PC-9 (cell line): ENCODE measurements at regions not wholly inside any gene's neighbourhood (a gene's known extent, or its start where the extent isn't known, plus 50 kb on each side); places are given as distances from the start of the nearest gene placed in this dataset.

ENCODE experiments used
- BruUV-seq: library from RNA; stranded (reverse); fragments of 400-500 nt; replicated peaks from 2 replicates; lab custom pipeline; 2021; lab: Mats Ljungman, UMichigan
- CTCF ChIA-PET: fragments of 300-600 bp; sonication (Branson Sonifier 250); formaldehyde crosslinking; loops from one replicate; lab custom pipeline; 2022; ENCODE audit warnings: antibody characterized with exemption; lab: Charles Lee
- POLR2A ChIA-PET: fragments of 300-600 bp; sonication (Branson Sonifier 250); formaldehyde crosslinking; loops from one replicate; lab custom pipeline; 2022; ENCODE audit warnings: antibody characterized with exemption; ENCODE audit not compliant: unreplicated experiment; lab: Charles Lee
- DNase-seq, 2 experiments: peaks; one replicate each; pipeline versions ENCODE4 v3.0.0 to v3.0.0-alpha.2; 2015 to 2022; ENCODE audit warnings: mixed read lengths in 1 of 2
- H2AFZ ChIP-seq: fragments of 200-600 bp; sonication (generic); 2 replicates; pipeline ENCODE4 v1.8.1; 2017; ENCODE audit warnings: antibody characterized with exemption
- H3F3A ChIP-seq: fragments of 200-600 bp; sonication (generic); 2 replicates; pipeline ENCODE4 v1.8.1; 2017; ENCODE audit warnings: antibody characterized with exemption, mild to moderate bottlenecking, low read depth; ENCODE audit not compliant: insufficient read depth
- H3K27ac ChIP-seq: fragments of 200-600 bp; sonication (generic); 2 replicates; pipeline ENCODE4 v1.6.1; 2016; ENCODE audit warnings: mixed run types
- H3K27me3 ChIP-seq: fragments of 200-600 bp; sonication (generic); 2 replicates; pipeline ENCODE4 v1.6.1; 2016; ENCODE audit warnings: low read depth, mixed run types; ENCODE audit not compliant: insufficient read depth
- H3K36me3 ChIP-seq: fragments of 200-600 bp; sonication (generic); 2 replicates; pipeline ENCODE4 v1.6.1; 2016; ENCODE audit warnings: low read depth, mixed run types
- H3K4me1 ChIP-seq: fragments of 200-600 bp; sonication (generic); replicated peaks from 2 replicates; pipeline ENCODE4 v1.6.1; 2016; ENCODE audit warnings: mixed run types; ENCODE audit not compliant: insufficient read depth
- H3K4me2 ChIP-seq: fragments of 200-600 bp; sonication (generic); 2 replicates; pipeline ENCODE4 v1.6.1; 2017; ENCODE audit warnings: mixed run types
- H3K4me3 ChIP-seq: fragments of 200-600 bp; sonication (generic); 2 replicates; pipeline ENCODE4 v1.6.1; 2016; ENCODE audit warnings: mixed run types
- H3K79me2 ChIP-seq: fragments of 200-600 bp; sonication (generic); 2 replicates; pipeline ENCODE4 v1.6.1; 2017; ENCODE audit warnings: low read depth, mixed run types
- H3K9me2 ChIP-seq: fragments of 200-600 bp; sonication (generic); 2 replicates; pipeline ENCODE4 v1.8.1; 2017; ENCODE audit warnings: mild to moderate bottlenecking; ENCODE audit not compliant: insufficient read depth
- H3K9me3 ChIP-seq: fragments of 200-600 bp; sonication (generic); 2 replicates; pipeline ENCODE4 v1.8.1; 2016; ENCODE audit warnings: low read depth; ENCODE audit not compliant: insufficient read depth
- H4K20me1 ChIP-seq: fragments of 200-600 bp; sonication (generic); 2 replicates; pipeline ENCODE4 v1.8.1; 2017; ENCODE audit not compliant: insufficient read depth
- EZH2 ChIP-seq: fragments of 200-600 bp; sonication (generic); IDR thresholded peaks from 2 replicates; pipeline ENCODE4 v1.8.0; 2017; ENCODE audit warnings: antibody characterized with exemption, low read depth
- intact Hi-C: fragments of 100-400 bp; cut with micrococcal nuclease; formaldehyde crosslinking; loops from one replicate; pipeline ENCODE4 v1.10.0; 2022; ENCODE audit not compliant: unreplicated experiment
- TF ChIP-seq, protein P1 (sequence below): fragments of 200-600 bp; sonication (generic); conservative IDR thresholded peaks from 2 replicates; pipeline ENCODE4 v1.6.1; 2017; ENCODE audit warnings: mixed run types, antibody characterized with exemption, mild to moderate bottlenecking, moderate library complexity

DNA sequence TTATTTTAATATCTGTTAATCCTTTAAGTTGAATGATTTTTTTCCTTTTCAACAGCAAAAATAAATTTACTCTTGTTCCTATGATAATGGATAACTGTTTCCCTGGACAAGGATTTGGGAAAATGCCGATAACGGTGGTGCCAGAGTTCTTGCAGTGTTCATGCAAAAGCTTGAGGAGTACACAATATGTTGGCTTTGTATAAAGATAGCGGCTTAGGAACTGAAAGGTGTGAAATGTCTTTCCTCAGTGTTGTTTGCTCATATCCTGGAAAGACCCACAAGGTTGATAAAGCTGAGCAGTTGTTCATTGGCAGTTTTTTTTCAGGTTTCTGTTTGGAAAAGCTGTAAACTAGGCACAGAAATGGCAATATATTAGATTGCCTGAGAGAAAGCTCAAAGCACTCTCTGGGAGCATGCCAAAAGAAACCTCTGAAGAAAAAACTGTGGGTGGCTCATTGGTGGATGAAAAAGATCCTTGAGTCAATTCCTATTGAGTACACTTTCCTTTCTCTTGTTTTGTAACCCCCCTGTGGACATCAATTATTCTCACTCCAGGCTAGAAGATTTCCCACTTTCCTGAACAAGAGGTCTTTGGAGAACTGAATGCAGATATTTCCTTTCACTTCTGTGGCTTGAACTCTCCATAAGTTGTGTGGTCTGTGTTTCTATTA, 117.2 kb upstream of the RGMB start:
- H3K79me2 ChIP-seq = no peaks in the 10 kb centered on the region
- no peak for TF ChIP-seq EZH2
- TF ChIP-seq, protein P1, sequence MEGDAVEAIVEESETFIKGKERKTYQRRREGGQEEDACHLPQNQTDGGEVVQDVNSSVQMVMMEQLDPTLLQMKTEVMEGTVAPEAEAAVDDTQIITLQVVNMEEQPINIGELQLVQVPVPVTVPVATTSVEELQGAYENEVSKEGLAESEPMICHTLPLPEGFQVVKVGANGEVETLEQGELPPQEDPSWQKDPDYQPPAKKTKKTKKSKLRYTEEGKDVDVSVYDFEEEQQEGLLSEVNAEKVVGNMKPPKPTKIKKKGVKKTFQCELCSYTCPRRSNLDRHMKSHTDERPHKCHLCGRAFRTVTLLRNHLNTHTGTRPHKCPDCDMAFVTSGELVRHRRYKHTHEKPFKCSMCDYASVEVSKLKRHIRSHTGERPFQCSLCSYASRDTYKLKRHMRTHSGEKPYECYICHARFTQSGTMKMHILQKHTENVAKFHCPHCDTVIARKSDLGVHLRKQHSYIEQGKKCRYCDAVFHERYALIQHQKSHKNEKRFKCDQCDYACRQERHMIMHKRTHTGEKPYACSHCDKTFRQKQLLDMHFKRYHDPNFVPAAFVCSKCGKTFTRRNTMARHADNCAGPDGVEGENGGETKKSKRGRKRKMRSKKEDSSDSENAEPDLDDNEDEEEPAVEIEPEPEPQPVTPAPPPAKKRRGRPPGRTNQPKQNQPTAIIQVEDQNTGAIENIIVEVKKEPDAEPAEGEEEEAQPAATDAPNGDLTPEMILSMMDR = no peak
- H4K20me1 ChIP-seq = no peaks in the 10 kb centered on the region; the same call in 1 of the 2 replicates
- H3K27ac ChIP-seq = no peak overlapping the region
- BruUV-seq = no TSS peak
- H3K4me2 ChIP-seq = no peak overlapping the region
- H2AFZ ChIP-seq = no peak overlapping the region
- ChIA-PET POLR2A (no interaction called here), CTCF (no interaction called here)
- H3K27me3 ChIP-seq = no peaks in the 10 kb centered on the region
- no peaks in the 10 kb centered on the region for H3K4me1 ChIP-seq
- intact Hi-C loops = no loop called here
- no peaks in the 10 kb centered on the region for H3F3A ChIP-seq
- H3K9me2 ChIP-seq = no peaks in the 10 kb centered on the region
- no peak for DNase-seq
- no peaks in the 10 kb centered on the region for H3K36me3 ChIP-seq
- no peak overlapping the region for H3K4me3 ChIP-seq
- no peaks in the 10 kb centered on the region for H3K9me3 ChIP-seq

DNA sequence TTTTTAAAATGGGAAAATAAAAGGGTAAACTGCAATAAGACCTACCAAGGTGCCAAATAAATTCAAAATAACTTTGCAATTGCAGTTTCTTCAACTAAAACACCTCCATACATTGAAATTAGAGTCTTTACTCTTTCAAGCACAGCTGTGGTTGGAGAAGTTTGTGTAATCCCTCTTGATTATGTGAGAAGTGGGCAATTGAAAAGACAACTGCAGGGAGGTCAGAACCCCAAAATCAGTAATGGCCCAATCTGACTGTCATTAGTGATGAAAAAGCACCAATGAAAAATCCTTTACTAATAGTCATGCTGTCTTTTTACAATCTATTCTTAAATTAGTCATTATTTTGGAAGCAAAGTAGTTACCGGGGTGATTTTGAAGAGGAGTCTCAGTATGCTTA, 116.7 kb upstream of the RGMB start:
- intact Hi-C loops = no loop called here
- Histone ChIP-seq H3K79me2 (no peaks in the 10 kb centered on the region), H3K9me3 (no peaks in the 10 kb centered on the region), H3K4me3 (no peak overlapping the region), H4K20me1 (no peaks in the 10 kb centered on the region; the same call in 1 of the 2 replicates), H3K27me3 (no peaks in the 10 kb centered on the region), H3K4me1 (no peaks in the 10 kb centered on the region), H3F3A (no peaks in the 10 kb centered on the region), H3K36me3 (no peaks in the 10 kb centered on the region), H3K27ac (no peak overlapping the region), H3K9me2 (no peaks in the 10 kb centered on the region), H2AFZ (no peak overlapping the region), H3K4me2 (no peak overlapping the region)
- ChIA-PET CTCF (no interaction called here), POLR2A (no interaction called here)
- no peak for DNase-seq
- BruUV-seq = no TSS peak
- TF ChIP-seq EZH2 = no peak
- TF ChIP-seq, protein P1 = no peak

DNA sequence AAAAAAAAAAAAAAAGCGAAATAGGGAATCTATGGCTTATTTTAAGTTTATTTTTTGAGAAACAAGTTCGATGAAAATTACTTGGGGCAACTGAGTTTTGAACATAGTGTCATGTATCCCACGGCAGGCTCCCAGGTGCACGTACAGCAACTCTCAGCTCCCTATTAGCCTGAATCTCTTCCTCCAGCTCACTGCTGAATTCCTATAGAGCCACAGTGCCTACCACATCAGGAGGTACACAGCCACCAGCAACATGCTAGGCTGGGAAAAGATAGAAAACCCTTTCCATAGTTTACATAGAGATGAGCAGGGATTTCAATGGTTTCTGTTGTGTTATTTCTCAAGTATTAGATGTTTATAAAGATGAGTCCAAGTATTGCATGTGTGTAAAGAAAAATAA, 115.9 kb upstream of the RGMB start:
- Histone ChIP-seq H3F3A (no peaks in the 10 kb centered on the region), H3K36me3 (no peaks in the 10 kb centered on the region), H3K4me3 (no peak overlapping the region), H4K20me1 (no peaks in the 10 kb centered on the region; the same call in 1 of the 2 replicates), H3K27me3 (no peaks in the 10 kb centered on the region), H3K79me2 (no peaks in the 10 kb centered on the region), H3K9me3 (no peaks in the 10 kb centered on the region), H3K27ac (no peak overlapping the region), H3K4me1 (no peaks in the 10 kb centered on the region), H3K4me2 (no peak overlapping the region), H2AFZ (no peak overlapping the region), H3K9me2 (no peaks in the 10 kb centered on the region)
- no peak for TF ChIP-seq EZH2
- TF ChIP-seq, protein P1 = no peak
- no TSS peak for BruUV-seq
- CTCF ChIA-PET = no interaction called here
- intact Hi-C loops = no loop called here
- POLR2A ChIA-PET = no interaction called here
- DNase-seq = no peak
